Panc1 (cell line): ENCODE measurements at regions not wholly inside any gene's neighbourhood (a gene's known extent, or its start where the extent isn't known, plus 50 kb on each side); places are given as distances from the start of the nearest gene placed in this dataset.

Experiments used
- ATAC-seq: fragments of 200-7000 bp; cut with Tn5 transposase; 2 replicates; pipeline ENCODE4 v1.9.1; 2020; ENCODE audit warnings: mild to moderate bottlenecking, moderate library complexity
- BruUV-seq: library from RNA; stranded (reverse); fragments of 400-500 nt; replicated peaks from 2 replicates; lab custom pipeline; 2021; lab: Mats Ljungman, UMichigan
- CTCF ChIA-PET: fragments of 300-600 bp; sonication (Branson Sonifier 250); formaldehyde crosslinking; loops from one replicate; lab custom pipeline; 2022; ENCODE audit warnings: antibody characterized with exemption; lab: Charles Lee
- POLR2A ChIA-PET: fragments of 300-600 bp; sonication (Branson Sonifier 250); formaldehyde crosslinking; loops from one replicate; lab custom pipeline; 2022; ENCODE audit warnings: antibody characterized with exemption; lab: Charles Lee
- DNase-seq: peaks from one replicate; pipeline ENCODE4 v3.0.0-alpha.2; 2010; ENCODE audit warnings: low read depth, low spot score
- H3K27ac ChIP-seq: 2 replicates; pipeline ENCODE4 v1.5.1; 2011; ENCODE audit warnings: mild to moderate bottlenecking, low read length, inconsistent platforms
- H3K27me3 ChIP-seq: fragments of 200-500 bp; sonication (Bioruptor generic); 2 replicates; pipeline ENCODE4 v1.6.0; 2014; ENCODE audit warnings: low read length, inconsistent platforms; ENCODE audit not compliant: control insufficient read depth, insufficient read depth
- H3K36me3 ChIP-seq: fragments of 200-500 bp; sonication (Bioruptor generic); 2 replicates; pipeline ENCODE4 v1.5.1; 2014; ENCODE audit warnings: inconsistent platforms, mild to moderate bottlenecking, low read length, moderate library complexity; ENCODE audit not compliant: control insufficient read depth, insufficient read depth
- H3K4me1 ChIP-seq: 2 replicates; pipeline ENCODE4 v1.5.1; 2011; ENCODE audit warnings: inconsistent platforms, mild to moderate bottlenecking, low read length, moderate library complexity; ENCODE audit not compliant: control insufficient read depth, insufficient read depth
- H3K4me3 ChIP-seq, 2 experiments: 2 replicates each; pipeline ENCODE4 v1.5.1; 2011 to 2012; ENCODE audit warnings: low read depth in 2 of 2, low read length in 2 of 2, mild to moderate bottlenecking in 2 of 2, inconsistent platforms in 1 of 2, moderate library complexity in 1 of 2
- H3K9me3 ChIP-seq: fragments of 200-500 bp; sonication (Bioruptor generic); 2 replicates; pipeline ENCODE4 v1.5.1; 2014; ENCODE audit warnings: low read depth, mild to moderate bottlenecking, inconsistent platforms, low read length, moderate library complexity; ENCODE audit not compliant: control insufficient read depth, insufficient read depth
- CTCF ChIP-seq: fragments of 450-650 bp; IDR thresholded peaks from 2 replicates; pipeline ENCODE4 v1.5.1; 2017; ENCODE audit warnings: mild to moderate bottlenecking
- POLR2AphosphoS5 ChIP-seq: IDR thresholded peaks from 2 replicates; pipeline ENCODE4 v1.6.1; 2012; ENCODE audit warnings: mild to moderate bottlenecking, low read depth, low read length, moderate library complexity
- SIN3A ChIP-seq: IDR thresholded peaks from 2 replicates; pipeline ENCODE4 v1.6.1; 2012; ENCODE audit warnings: low read depth, mild to moderate bottlenecking, low read length, moderate library complexity, borderline replicate concordance; ENCODE audit not compliant: insufficient read depth
- TCF7L2 ChIP-seq: IDR thresholded peaks from 2 replicates; pipeline ENCODE4 v1.6.1; 2011; ENCODE audit warnings: mild to moderate bottlenecking, low read depth, low read length, inconsistent platforms
- in situ Hi-C: cut with HindIII; loops from 2 replicates; pipeline ENCODE4 v1.10.0; 2016; ENCODE audit warnings: low sequenced_read_pairs, low pct_unique_long_range_greater_than_20kb
- intact Hi-C: fragments of 100-400 bp; cut with micrococcal nuclease; formaldehyde crosslinking; loops from one replicate; pipeline ENCODE4 v1.10.0; 2022; ENCODE audit not compliant: unreplicated experiment
- TF ChIP-seq, protein P1 (sequence below), 2 experiments: IDR thresholded peaks; 2 replicates each; pipeline ENCODE4 v1.6.1; 2011 to 2012; ENCODE audit warnings: low read depth in 2 of 2, control low read depth in 1 of 2, low read length in 1 of 2, mild to moderate bottlenecking in 1 of 2, moderate library complexity in 1 of 2; ENCODE audit not compliant: insufficient read depth in 1 of 2

DNA sequence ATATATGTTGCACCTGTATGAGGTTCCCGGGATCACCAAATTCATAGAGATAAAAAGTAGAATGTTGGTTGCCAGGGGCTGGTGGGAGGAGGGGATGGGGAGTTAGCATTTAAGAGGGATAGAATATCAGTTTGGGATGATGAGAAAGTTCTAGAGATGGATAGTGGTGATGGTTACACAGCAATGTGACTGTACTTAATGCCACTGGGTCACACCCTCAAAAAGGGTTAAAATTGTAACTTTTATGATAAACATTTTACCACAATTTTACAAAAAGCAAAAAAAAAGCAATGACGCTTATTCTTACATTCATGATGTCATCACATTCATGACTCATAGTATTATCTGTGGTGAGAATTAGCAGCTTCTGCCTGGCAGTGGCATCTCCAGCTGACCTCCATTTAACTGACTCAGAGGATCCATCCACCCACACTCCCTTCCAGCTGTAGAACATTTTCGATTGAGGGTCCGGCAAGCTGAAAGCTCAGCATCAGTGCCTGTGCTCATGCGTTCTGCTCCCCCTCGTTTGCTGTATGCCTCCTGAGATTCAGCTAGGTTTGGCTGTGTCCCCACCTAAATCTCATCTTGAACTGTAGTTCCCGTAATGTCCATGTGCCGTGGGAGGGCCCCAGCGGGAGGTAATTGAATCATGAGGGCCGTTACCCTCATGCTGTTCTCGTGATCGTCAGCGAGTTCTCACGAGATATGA, 64.8 kb upstream of the TMEM260 start:
- ChIA-PET POLR2A (no interaction called here), CTCF (no interaction called here)
- Histone ChIP-seq H3K9me3 (no peaks in the 10 kb centered on the region), H3K27ac (no peak overlapping the region), H3K4me3 (no peak overlapping the region), H3K27me3 (peaks cover 12% of the 10 kb centered on the region), H3K36me3 (no peaks in the 10 kb centered on the region), H3K4me1 (no peaks in the 10 kb centered on the region)
- BruUV-seq = no TSS peak
- TF ChIP-seq TCF7L2 (no peak), POLR2AphosphoS5 (no peak)
- TF ChIP-seq, protein P1, sequence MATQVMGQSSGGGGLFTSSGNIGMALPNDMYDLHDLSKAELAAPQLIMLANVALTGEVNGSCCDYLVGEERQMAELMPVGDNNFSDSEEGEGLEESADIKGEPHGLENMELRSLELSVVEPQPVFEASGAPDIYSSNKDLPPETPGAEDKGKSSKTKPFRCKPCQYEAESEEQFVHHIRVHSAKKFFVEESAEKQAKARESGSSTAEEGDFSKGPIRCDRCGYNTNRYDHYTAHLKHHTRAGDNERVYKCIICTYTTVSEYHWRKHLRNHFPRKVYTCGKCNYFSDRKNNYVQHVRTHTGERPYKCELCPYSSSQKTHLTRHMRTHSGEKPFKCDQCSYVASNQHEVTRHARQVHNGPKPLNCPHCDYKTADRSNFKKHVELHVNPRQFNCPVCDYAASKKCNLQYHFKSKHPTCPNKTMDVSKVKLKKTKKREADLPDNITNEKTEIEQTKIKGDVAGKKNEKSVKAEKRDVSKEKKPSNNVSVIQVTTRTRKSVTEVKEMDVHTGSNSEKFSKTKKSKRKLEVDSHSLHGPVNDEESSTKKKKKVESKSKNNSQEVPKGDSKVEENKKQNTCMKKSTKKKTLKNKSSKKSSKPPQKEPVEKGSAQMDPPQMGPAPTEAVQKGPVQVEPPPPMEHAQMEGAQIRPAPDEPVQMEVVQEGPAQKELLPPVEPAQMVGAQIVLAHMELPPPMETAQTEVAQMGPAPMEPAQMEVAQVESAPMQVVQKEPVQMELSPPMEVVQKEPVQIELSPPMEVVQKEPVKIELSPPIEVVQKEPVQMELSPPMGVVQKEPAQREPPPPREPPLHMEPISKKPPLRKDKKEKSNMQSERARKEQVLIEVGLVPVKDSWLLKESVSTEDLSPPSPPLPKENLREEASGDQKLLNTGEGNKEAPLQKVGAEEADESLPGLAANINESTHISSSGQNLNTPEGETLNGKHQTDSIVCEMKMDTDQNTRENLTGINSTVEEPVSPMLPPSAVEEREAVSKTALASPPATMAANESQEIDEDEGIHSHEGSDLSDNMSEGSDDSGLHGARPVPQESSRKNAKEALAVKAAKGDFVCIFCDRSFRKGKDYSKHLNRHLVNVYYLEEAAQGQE (IDR thresholded peaks at IDR 0.05; ENCODE audit: insufficient read depth in 1 of 2, low read depth in 2 of 2, low read length in 1 of 2) = no peak
- ATAC-seq (no peak), DNase-seq (no peak)
- in situ Hi-C loops = no loop called here
- intact Hi-C loops = no loop called here

DNA sequence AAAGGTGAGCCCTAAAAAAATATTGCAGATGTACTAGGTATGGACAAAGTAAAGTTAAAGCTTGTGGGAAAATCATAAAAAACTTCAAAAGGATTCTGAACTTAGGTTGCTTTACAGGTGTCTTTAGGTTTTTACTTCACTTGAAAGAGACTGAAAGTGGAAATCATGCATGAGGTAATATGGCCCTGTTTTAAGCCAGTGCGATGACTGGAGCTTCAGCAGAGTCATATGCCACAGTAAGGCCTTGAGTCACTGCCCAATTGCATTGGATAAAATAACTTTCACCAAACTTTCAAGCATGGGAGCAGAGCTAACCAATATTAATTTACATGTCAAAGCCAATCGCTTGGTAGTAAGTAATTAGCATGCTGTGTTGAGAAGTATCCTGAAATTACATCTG, 63.9 kb upstream of the TMEM260 start:
- in situ Hi-C loops = no loop called here
- ATAC-seq = no peak
- Histone ChIP-seq H3K27me3 (peaks cover 12% of the 10 kb centered on the region), H3K4me3 (no peak overlapping the region), H3K9me3 (no peaks in the 10 kb centered on the region), H3K36me3 (no peaks in the 10 kb centered on the region), H3K27ac (no peak overlapping the region), H3K4me1 (no peaks in the 10 kb centered on the region)
- CTCF ChIA-PET = no interaction called here
- no peak for TF ChIP-seq CTCF
- no peak for TF ChIP-seq SIN3A
- TF ChIP-seq POLR2AphosphoS5 = no peak
- TF ChIP-seq, protein P1 (IDR thresholded peaks at IDR 0.05; ENCODE audit: insufficient read depth in 1 of 2, low read depth in 2 of 2, low read length in 1 of 2) = no peak
- TF ChIP-seq TCF7L2 = no peak
- DNase-seq = no peak
- POLR2A ChIA-PET = no interaction called here
- intact Hi-C loops = no loop called here
- no TSS peak for BruUV-seq
